NCI-H2227 (cell line): ENCODE measurements at regions not wholly inside any gene's neighbourhood (a gene's known extent, or its start where the extent isn't known, plus 50 kb on each side); places are given as distances from the start of the nearest gene placed in this dataset.
"Not testable (repeated sequence)": the region's sequence is repeated elsewhere in the genome, so short reads cannot be mapped to it uniquely, and the experiment has no call there.

Source experiments
- DNase-seq: peaks from one replicate; lab custom pipeline; 2025; ENCODE audit not compliant: unreplicated experiment; lab: John Stamatoyannopoulos, UW

DNA sequence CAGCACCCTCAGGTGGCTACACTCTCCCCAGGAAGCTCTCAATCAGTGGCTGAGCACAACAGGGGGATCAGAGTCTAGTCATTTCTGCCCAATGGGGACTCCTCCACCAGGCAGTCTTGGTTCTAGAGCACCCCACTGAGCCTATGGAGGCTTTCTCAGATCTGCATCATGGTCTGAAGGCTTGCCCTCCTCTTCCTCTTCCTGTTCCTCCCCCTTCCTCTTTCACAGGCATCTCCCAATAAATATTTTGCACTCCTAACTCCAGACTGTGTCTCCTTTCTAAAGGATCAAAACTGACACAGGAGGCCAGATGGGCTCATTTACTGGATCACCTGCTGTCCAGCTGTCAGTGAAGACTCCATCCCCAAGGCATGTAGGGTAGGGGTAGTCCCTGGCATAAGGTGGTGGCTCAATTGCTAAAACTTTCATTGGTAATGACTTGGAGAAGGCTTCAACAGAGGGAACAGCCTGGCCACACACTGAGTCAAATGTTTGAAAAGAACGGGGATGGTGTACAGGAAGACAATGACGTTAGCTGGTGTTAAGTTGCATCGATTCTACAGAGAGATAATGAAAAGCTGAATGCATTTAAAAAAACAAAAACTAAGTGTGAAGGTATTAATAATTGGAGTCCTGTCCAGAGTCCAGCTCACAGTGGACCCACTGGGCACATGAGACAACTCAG lies 84.2 kb upstream of the SLC2A1 start:
- no peak for DNase-seq

DNA sequence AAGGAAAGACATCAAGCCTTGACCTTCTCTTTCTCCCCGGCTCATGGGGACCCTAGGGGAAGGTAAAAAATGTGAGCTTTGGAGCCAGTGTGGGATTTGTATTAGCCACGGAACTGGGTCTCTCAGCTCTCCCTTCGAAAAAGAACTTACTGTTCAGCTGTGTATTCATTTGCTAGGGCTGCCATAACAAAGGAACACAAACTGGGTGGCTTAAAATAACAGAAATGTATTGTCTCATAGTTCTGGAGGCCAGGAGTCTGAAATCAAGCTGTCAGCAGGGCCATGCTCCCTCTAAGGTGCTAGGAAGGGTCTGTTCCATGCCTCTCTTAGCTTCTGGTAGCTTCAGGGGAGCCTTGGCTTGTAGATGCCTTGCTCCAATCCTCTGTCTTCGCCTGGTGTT lies 83.5 kb upstream of the SLC2A1 start:
- no peak for DNase-seq

DNA sequence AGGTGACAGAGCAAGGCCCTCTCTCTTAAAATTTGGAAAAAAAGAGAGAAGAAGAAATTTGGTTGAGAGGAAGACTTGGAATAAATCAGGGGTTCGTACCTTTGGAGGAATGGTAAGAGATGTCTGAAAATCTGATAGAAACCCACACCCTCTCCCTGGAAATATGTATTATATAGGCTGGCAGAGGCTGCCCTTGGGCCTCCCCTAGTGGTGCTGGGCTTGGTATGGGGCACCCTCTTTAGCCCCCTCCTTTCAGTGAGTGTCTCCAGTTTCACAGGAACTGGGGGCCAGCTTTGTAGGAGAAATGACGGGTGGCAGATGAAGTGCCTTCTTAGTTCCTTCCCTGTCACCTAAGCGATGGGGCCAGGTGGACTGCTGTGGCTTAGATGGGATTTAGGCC lies 82.9 kb upstream of the SLC2A1 start:
- DNase-seq: no peak

DNA sequence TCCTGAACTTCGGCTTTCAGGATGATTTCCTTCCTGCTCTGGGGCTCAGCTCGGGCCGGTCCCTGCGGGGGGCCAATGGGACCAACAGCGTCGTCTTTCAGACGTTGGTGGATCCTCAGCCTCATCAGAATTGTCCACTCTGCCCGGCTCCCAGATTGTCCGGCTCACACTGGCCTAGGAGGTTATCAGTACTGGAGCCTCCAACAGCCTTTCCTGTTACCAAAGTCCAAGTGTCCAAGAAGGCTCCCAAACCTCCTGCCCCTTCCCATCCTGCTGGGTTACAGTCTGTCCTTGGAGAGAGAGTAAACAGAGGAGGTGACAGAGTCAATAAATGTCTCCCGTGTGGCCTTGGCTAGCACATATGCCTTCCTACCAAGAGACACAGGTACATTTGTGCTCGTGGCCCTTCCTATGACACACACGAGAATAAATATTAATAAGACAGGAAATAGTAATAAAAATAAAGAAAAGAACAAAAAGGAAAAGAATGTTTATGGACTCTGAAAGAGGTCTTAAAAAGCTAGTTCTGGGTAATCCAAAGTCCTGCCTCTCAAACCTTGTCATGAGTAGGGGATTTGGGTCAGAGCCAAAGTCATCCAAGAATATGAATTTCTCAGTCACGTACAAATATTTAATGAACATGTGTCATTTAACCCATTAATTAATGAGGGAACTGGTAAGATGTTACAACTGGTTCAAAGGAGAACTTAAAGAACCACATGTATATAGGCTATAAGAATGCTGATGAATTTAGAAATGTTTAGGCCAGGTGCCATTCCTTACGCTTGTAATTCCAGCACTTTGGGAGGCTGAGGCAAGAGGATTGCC lies 80.8 kb upstream of the SLC2A1 start:
- no peak for DNase-seq

DNA sequence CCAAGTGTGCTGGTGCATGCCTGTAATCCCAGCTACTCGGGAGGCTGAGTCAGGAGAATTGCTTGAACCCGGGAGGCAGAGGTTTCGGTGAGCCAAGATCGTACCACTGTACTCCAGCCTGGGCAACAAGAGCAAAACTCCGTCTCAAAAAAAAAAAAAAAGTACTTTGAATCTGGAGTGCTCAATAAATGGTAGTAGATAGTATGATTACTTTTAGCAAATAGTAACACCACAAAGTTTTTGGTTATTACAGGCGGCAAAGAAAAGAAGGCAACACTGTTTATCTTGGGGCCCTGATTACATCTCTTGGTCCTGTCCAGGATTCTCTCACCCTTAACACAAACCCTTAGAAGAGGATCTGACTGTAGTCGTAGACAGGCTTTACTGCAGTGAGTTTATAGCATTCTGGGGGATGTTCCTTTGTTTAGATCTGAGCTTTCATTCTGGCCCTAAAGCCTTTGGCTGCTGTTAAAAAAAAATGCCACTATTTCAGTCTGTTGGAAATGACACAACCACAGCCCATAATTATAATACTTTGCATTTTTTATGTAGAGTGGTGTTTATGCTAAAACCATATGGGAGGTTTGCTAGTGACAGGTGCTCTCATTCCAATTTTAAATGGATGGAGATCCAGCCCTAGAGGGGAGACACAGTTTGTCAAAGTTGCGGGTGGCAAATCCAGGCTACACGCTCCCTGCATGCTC lies 79.7 kb upstream of the SLC2A1 start:
- DNase-seq: no peak

DNA sequence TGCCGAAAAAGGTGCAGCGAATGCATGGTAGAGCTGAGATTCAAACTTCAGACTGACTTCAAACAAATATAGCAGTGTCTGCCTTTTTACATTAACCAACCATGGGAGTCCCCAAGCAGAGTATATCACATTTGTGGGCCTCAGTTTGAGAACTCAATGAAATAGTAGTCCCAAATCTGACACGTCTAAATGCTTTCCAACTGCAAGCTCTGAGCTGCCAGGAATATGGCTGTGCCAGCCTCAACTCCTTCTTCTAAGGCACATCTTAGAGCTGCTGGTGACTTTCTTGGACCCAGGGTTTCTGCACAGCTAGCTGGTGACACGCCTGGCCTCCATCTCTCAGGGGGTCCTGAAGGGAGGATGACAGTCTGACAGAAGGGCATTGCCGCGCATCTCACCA lies 78.8 kb upstream of the SLC2A1 start:
- no peak for DNase-seq

DNA sequence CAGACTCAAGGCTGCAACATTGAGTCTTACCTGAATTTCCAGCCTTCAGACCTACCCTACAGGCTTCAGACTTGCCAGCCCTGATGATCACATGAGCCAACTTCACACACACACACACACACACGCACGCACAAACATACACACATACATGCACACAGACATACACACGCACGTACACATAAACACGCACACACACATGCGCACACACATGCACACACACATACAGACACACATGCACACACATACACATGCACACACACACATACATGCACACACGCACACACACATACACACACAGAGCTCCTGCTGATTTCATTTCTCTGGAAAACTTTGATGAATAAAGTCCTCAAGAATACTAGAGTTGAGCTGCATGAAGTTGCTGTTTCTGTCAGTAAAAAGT lies 78.3 kb upstream of the SLC2A1 start:
- no peak for DNase-seq

DNA sequence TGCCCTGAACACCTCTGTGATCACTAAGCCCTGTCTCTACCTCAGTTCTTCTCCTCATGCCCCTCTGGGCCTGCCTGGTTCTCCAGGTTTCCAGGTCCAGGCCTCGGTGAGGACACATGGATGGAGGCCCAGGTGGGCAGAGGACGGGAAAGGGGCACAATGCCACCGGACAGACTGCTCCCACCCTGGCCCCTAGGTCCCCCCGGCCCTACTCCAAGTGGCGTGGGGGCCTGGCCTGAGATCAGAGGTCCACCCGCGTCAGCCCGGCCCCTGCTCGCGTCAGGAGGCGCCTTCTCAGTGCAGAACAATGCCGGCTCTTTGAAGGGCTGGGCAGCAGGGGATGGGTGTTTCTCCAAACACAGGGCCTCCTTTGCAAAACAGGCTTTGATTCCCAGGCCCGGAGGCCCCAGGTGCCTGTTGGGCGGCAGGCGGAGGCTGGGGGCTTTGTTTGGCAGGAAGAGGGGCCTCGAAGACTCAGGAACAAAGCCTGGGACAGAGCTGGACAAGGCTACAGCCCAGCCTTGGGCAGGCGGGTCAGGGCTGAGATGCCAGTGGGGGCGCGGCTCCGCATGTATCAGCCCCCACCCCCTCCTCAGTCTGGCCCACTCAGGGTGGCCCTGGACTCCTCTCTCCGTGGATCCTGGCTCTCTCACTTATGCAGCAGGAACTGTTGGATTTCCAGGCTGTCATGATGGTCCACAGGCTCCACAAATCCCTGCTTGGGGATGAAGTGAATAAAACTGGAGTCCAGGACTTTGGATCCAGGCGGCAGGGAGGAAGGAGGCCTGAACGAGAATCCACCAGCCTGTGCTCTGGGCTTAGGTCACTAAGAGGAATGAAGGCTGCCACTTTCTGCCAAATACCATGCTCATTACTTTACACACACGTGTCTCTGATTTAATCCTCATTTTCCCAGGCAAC lies 77.4 kb upstream of the SLC2A1 start:
- no peak for DNase-seq

DNA sequence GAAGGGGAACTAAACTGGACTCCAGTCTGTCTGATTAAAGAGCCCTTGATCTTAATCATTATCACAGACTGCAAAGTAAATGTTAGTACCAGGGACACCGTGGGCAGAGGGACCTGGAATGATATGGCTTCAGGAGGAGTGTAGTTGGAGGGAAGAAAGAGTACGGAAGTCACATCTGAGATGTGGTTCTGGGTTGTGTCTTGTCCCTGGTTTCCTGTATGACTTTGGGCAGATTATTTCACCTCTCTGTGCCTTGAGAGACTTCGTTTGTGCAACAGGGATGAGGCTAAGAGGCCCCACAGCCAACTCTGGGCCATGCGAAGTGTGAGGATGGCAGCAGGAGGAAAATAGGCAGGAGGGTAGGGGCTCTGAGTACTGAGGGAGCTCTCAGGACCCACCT lies 76.1 kb upstream of the SLC2A1 start:
- DNase-seq: no peak

DNA sequence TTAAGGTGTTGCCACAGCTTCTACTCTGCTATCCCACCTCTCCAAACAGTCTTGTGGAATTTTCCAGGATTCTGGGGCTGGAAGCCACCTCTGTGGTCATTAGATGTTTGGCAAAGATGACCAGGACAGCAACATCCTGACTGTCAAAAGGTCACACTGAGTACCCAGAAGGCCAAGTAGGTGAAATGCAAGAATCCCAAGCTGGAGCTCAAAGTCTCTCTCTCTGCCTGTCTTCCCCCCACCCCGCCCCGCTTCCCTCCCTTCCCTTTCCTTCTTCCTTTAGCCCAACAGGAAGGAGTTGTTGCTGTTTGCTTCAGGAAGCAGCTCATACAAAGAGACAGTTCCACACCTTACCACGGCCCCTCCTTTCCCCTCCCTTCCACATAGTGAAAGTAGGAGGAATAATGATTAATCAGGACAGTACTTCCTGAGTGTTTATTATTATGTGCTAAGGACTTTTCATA lies 75.6 kb upstream of the SLC2A1 start:
- DNase-seq: no peak

DNA sequence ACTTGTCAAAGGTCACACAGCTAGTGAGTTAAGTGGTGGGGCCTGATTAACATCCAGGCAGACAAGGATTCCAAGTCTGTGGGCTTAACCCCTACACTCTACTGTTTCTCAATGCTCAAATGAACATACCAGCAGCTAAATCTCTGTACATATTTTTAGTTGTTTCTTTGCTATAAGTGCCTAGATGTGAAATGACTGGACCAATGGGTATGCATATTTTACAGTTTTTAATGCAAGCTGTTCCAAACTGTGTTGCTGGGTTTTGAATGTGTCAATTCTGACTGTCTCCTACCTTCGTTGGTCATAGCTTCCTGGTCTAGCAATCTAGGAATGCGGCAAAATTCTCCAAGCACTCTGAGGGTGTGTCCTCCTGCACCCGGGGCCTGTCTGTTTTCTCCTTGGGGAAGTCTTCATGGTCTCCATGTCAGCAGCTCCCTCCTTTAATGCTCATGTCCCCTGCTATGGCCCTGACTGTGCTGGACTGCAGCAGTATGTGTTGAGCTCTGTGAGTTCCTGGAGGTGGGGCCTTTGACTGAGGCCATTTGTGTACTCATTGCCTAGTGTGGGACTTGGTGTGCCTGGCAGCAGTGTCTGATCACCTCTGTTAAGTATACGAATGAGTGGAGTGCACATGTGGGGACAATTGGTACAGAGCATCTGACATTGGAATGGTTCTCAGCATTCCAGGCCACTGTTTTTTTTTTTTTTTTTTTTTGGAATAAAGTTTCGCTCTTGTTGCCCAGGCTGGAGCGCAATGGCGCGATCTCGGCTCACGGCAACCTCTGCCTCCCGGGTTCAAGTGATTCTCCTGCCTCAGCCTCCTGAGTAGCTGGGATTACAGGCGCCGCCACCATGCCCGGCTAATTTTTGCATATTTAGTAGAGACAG lies 72.9 kb upstream of the SLC2A1 start:
- no peak for DNase-seq

DNA sequence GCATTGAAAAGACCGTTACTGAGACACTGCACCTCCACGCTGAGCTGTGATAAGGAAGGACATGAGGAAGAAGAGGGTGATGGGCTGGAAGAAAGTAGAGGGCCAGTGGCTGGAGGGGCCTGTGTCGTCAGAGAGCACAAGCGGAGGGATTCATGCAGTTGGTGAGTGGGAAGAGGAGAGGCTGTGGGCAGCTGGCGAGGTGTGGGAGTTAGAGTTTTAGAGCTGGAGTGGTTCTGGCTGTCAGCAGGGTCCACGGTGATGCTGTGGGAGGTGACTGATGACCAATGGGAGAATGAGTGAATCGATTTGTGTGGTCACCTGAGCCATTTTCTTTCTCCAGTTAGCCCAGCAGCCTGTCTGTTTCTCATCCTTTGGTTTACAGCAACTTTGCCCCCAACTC lies 66.2 kb upstream of the SLC2A1 start:
- no peak for DNase-seq

DNA sequence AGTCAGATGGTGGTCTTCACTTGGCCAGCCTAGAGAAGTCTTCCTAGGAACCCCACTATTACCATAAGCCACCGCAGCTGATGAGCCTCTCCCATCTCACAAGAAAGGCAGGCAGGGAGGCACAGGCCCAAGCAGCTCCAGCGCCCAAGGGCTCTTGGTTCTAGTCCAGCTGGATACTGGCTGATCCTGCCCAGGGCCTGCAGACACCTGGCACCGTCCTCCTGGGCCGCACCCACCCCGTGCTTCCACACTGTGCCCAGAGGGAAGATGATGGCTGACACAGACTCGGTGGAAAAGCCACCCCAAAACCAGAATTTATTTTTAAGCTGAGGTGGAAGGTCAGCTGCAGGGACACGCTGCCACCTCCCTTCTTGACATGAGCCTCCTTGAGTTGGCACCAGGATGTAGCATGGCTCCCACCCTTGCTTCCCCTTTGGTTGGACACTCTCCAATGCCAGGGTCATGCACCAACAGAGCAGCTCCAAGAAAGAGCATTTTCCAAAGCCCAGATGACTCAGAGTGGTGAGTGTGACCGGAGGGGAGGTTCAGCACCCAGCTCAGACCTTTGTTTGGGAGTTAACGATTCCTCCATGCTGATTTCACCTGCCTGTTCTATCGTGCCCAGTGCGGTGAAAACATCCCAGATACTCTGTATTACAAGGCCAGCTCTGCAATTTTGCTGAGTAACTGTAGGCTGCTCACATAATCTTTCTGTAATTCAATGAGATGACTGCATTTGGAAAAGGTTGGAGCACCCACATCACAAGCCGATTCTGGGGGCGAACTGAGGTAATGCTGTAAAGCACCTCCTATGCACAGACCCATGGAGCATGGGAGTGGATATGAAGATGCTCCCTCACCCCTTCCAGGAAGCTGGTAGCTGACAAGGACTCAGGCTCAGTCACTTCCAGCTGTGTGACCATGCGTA lies 63.1 kb upstream of the SLC2A1 start:
- DNase-seq: no peak

DNA sequence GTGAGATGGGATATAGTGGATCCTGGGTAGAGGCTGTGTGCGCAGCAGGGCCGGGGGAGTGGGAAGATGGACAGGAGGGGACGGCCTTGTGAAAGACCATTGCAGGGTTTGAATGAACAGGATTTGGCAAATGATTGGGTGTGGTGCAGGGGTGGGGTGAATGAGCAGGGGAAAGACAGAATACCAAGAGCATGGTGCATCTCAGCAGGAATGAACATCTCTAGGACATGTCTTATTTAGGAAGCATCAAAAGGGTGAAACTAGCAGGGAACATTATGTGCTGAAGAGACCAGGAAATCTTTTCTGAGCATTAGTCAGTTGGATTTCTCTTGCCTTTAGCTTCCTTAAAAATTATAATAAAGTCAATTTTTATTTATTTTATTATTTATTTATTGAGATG lies 60.6 kb upstream of the SLC2A1 start:
- no peak for DNase-seq

DNA sequence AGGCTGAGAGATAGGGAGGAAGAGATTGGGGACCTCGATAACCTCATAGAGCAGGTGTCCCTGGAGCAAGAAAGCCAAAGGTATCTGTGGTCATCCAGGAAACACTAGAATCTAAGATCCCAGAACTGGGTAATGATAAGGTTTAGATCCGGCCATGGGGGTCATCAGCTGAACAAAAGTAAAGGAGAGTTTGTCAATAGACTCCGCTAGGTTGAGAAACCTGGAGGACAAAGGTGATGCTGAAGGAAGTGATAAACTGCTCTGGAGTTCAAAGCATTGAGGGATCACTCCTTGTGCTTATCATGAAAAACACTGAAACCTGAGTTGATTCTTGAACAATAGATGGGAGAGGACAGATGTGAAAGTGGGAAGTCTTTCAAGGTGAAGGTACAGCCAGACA lies 59.5 kb upstream of the SLC2A1 start:
- no peak for DNase-seq

DNA sequence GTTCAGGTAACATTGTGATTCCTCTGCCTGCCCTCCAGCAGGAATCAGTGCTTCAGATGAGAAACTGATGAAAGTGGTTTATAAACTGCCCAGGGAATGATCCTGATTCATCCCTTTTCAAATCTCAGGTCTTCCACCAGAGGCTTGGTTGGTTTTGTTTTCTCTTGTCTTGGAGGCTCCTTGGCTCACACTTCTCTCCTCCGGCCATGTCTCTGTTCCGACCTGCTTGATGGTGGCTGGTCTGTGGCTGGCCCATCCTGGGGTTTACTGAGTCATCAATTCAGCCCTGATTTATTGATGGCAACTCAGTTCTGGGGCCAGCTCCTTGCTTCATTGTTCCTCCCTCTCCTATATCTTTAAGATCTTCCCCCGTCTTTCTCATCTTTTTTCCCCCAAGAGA lies 56.6 kb upstream of the SLC2A1 start:
- DNase-seq: no peak

DNA sequence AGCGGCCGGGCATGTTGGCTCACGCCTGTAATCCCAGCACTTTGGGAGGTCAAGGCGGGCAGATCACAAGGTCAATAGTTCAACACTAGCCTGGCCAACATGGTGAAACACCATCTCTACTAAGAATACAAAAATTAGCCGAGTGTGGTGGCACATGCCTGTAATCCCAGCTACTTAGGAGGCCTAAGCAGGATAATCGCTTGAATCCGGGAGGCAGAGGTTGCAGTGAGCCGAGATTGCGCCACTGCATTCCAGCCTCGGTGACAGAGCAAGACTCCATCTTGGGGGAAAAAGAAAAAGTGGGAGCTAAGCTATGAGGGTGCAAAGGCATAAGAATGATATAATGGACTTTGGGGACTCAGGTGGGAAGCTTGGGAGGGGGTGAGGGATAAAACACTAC lies 55.9 kb upstream of the SLC2A1 start:
- not testable (repeated sequence) for DNase-seq

DNA sequence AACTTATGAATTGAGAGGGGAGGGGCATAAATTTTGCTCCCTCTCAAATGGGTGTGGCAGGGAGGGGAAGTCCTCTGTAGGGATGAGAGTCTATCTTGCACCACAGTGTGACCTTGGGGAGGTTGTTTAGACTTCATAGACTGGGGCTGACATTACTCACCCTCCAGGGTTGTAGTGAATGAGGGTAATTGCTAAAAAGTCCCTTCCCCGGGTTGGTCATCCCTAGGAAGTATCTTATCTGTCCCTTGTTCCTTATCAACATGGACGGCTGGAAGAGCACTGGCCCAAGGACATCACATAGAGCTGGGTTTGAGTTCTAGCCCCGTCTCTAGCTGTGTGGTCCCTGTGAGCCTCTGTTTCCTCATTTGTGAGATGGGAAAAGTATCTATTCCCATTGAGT lies 52.4 kb upstream of the SLC2A1 start:
- no peak for DNase-seq

DNA sequence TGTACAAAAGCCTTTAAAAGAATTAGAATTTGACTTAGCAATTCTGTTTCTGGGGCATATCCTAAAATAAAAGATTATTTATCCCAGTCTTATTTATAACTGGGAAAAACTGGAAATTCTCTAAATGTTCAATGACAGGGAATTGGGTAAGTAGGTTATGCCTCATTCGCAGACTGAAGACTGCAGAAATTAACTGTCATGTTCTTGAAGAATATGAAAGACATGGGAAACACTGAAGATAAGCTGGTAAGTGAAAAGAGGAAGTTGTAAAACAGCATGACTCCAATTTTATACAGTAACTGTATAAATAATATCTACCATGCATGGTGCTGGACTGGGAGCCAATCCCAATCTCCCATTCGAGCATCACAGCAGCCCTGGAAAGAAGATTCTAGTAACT lies 50.6 kb upstream of the SLC2A1 start:
- DNase-seq: no peak
